GM19324 (cell line): ENCODE measurements at regions not wholly inside any gene's neighbourhood (a gene's known extent, or its start where the extent isn't known, plus 50 kb on each side); places are given as distances from the start of the nearest gene placed in this dataset.

Experiments used
- ATAC-seq: cut with Tn5 transposase; IDR thresholded peaks from one replicate; pipeline ENCODE4 v1.9.1; 2021; ENCODE audit warnings: mild to moderate bottlenecking, moderate library complexity; ENCODE audit not compliant: unreplicated experiment, low FRiP score

GRCh38 chr6:165743366-165743898, 80.4 kb upstream of the PDE10A start:
- no peak for ATAC-seq

DNA sequence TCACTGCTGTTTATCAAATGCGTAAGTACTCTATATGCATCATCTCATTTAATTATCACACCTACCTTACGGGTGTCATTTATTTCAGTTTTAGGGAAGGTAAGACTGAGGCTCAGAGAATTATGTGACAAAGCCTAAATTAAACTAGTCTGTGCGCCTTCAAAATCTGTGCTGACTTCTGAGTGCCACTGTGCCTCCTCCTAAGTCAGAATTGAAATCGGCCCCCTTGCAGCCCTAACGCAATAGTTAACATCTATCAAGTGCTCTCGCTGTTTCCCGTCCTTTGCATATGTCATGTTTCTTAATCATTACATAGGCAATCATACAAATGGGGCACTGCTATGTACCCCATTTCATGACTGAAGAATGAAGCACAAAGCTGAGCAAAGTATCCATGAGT, 79.0 kb upstream of the PDE10A start:
- ATAC-seq, result no peak

GRCh38 chr6:165737396-165737795, 74.4 kb upstream of the PDE10A start:
- no peak for ATAC-seq

DNA sequence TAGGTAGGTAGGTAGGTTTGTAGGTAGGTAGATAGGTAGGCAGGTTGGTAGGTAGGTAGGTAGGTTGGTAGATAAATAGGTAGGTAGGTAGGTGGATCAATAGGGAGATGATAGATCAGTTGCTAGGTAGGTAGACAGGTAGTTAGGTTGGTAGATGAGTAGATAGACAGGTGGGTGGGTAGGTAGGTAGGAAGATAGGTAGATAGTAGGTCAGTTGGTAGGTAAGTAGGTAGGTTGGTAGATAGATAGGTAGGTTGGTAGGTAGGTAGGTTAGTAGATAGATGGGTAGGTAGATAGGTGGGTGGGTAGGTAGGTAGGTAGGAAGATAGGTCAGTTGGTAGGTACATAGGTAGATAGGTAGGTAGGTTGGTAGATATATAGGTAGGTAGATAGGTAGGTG, 72.0 kb upstream of the PDE10A start:
- ATAC-seq, result no peak

- ATAC-seq, result no peak
Measured at GRCh38 chr6:165733489-165733791, 70.4 kb upstream of the PDE10A start.

DNA sequence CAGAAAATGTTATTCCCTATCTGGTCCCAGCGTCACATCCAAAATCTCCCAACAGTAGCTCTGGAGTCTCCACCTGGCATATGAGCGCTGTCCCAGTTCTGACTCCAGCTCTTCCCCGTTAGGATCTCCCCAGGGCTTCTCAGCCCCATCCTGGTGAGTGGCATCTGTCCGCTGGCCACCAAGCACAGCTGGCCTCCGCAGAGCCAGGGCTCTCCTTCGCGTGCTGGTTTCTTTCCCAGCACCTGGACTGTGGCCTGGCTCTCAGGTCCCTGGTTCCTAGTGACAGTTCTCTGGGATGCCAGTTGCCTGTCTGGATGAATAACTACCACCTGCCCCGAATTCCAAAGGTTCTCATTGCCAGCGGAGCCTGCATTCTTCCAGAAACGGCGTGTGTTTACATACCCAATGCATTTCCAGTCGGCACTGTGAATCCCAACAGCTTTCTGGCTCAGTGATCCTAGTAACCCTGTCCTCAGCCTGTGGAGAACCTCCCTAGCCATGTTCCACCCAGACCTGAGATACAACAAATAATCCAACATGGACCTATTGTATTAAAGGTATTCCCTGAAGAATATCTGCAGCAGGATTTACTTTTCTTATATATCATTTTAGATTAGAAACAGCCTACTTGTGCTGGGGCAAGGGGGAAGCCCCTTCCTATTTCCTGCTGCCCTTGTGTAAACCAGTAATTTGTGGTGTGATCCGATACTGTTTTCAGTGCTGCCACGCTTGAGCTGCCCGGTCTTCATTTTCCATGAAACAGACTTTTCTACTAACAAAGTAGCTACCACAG, 69.9 kb upstream of the PDE10A start:
- ATAC-seq, result no peak

DNA sequence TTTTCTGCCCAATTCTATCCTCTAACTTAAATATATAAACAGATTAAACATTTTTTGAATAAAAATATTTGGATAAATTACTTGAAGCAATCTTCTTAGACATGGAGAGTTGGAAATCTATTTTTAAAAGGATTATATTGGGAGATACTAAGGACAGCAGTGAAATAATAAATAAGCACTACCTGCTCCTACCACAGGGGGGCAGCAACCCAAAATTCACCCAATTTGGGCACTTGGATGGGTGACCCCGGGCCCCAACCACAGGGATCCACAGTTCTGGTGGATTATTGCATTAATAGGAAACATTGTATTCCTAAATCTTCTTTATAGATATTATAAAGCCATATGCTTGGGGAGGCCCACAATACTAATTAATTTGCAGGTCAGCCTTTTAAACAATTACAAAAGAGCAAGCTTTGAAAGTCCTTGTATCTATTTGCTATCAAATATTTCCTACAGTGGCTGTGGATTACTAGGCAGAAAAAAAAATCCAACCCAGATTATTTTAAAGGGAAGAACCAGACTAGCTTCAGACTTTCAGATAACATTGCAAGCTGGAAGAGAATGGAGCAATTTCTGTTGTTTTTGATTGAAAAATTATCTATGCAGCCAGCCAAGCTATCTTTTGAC, 66.4 kb upstream of the PDE10A start:
- ATAC-seq, result no peak

DNA sequence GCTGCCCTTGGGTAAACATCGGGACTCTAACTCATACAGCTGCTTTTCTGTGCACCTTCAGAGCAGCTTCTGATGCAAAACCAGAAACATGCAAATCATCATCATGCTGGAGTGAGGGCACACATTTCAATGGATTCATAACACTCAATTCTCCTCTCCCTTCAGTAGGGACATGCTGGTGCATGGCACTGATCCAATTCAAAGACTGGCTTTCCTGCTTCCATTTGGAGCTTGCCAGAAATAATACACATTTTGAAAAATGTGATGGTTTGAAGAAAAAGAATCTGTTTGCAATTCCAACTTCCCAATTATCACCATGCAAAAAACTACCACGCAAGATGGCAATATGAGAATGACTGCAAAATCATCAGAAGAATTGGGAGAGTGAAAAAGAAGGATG, 65.2 kb upstream of the PDE10A start:
- no peak for ATAC-seq

- no peak for ATAC-seq
Measured at GRCh38 chr6:165726965-165727381, 63.9 kb upstream of the PDE10A start.

GRCh38 chr6:165726290-165726875, 63.3 kb upstream of the PDE10A start:
- no peak for ATAC-seq

GRCh38 chr6:165725201-165725600, 62.2 kb upstream of the PDE10A start:
- no peak for ATAC-seq

DNA sequence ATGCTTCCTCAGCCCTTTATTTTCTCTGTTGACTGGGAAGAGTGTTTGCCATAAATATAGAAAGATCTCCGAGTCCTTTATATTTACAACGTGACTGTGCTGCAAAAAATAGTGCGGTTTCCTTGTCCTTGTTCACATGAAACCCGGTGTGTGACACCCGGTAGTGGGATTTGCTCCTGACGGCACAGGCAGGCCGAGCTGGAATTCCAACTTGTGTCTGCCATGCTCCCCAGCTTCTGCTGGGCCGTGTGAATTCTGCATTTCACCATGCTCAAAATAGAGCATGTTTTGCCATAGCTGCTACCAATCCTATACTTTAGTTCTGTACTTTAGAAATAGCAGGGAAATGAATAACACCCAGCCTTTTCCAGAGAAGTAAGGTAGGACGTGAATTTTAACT, 60.3 kb upstream of the PDE10A start:
- ATAC-seq, result no peak

DNA sequence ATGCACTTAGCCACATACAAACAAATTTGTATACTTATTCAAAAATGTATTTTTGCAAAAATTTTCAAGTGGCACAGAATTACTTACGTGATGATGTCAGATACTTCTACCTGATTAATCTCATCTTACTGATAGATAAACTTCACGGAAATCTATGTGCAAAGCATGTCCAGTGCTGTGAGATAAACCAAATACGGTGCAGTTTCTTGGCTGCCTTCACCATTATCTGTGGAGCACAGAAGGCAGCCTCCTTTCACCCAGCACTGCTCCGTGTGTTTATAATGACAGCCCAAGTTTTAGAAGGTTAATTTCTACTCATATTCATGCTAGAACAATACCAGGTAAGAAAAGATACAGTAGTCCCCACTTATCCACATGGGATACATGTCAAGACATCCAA, 59.0 kb upstream of the PDE10A start:
- ATAC-seq, result no peak

GRCh38 chr6:165721356-165721755, 58.3 kb upstream of the PDE10A start:
- ATAC-seq, result no peak

DNA sequence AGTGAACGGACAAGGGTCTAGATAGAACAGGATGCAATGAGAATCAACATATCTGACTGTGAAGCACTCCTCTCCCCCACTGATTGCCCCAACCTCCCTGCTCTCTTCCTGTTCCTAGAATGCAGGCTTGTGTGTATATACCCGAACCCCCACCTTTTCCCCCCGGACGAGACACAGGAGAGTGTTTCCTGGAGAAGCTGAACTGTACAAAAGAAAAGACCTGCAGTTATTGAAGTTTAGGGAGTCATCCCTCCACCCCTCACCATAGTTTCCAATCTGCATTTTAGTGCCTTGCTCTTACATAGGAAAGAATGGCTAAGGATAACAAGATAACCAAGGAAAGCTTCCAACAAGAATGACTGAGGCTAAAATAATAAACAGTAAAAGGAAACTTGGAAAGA, 55.5 kb upstream of the PDE10A start:
- no peak for ATAC-seq

DNA sequence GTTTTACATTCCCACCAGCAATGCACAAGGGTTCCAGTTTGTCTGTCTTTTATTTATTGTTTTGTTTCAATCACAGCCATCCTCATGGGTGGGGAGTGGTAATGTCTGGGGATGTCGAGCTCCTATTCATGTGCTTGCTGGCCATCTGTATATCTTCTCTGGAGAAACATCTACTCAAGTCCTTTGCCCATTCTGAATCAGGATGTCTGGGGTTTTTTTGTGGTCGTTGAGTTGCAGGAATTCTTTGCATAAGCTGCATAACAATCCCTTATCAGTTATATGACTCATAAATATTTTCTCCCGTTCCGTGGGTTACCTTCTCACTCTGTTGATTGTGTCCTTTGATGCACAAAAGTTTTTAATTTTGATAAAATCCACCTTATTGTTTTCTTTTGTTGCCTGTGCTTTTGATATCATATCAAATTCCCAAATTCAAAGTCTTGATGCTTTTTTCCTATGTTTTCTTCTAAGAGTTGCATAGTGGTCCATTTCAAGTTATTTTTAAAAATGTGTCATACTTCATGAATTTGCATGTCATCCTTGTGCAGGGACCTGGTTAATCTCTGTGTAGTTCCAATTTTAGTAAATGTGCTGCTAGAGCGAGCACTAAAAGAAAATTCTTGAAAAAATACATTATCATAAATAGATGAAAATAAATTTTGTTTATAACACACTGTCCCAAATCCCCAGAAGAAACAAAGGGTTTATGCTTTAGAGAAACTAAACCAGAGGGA, 54.9 kb upstream of the PDE10A start:
- no peak for ATAC-seq

- ATAC-seq, result no peak
Measured at GRCh38 chr6:165716886-165717285, 53.8 kb upstream of the PDE10A start.

- no peak for ATAC-seq
Measured at GRCh38 chr6:165715428-165715827, 52.4 kb upstream of the PDE10A start.

GRCh38 chr6:165714907-165715306, 51.9 kb upstream of the PDE10A start:
- no peak for ATAC-seq

GRCh38 chr6:165713845-165714466, 50.9 kb upstream of the PDE10A start:
- no peak for ATAC-seq
